ENCODE measurements at regions not wholly inside any gene's neighbourhood (a gene's known extent, or its start where the extent isn't known, plus 50 kb on each side); places are given as distances from the start of the nearest gene placed in this dataset.
"Not testable (repeated sequence)": the region's sequence is repeated elsewhere in the genome, so short reads cannot be mapped to it uniquely, and the experiment has no call there.

DNA sequence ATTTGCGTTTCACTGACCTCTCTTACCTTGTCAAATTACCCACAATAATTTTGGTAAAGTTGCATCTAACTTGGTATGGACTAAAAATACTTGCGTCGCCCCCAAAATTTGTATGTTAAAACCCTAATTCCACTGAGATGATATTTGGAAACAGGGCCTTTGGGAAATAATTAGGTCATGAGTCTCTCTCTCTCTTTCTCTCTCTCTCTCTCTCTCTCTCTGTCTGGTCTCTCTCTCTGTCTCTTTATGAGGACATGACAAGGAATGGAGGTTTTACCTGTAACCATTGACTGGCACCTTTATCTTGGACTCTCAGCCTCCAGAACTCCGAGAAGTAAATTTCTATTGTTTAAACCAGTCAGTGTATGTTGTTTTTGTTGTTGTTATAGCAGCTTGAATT is 111.5 kb upstream of the BDP1 start:
- not testable (repeated sequence) for DNase-seq

DNA sequence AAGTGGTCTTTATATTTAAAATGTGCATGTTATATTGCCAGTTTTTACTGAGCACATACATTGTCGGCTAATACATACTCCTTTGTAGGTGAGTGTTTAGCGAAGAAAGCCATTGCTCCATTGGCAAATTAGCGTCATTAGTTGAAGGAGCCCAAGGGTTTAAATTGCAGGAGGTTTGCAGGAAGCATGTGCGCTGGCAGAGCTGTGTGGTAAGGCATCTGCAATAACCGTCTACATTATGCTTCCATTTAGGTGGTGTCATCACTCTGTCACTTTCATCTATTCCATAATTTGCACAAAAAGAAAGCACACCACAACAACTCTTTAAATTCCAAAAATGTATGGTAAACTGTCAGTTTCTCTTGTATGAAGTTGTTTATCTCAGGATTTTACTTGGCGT is 82.8 kb upstream of the BDP1 start:
- DNase-seq = not testable (repeated sequence)

DNA sequence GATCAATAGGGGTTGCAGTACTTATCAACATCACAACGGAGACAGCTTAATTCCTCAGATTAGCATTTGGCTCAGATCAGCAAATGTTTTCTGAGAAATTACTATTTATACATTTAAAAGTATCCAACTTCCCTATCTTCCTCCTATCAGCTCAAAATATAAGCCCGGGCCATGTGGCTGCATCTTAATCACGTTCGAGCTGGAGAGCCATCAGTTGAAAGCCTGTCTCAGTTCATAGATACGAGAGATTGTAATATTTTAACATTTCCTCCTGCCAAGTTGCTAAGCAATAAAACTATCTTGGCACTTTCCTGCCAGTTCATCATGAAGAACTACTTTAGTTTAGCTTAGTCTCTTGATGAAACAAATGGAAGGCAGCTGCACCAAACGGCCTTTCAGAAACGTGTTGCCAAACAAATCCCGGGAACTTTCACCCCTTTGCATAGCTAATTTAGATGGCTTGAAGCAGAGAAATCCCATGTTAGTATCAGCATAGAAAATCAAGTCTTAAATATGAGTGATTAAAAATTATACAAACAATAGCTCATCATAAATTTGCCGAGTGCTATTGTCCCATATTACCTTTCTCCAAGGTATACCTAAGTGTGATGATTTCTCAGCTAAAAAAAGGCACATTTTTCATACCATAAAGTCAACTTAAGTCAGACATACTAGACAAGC is 82.3 kb upstream of the BDP1 start:
- DNase-seq = not testable (repeated sequence)

DNA sequence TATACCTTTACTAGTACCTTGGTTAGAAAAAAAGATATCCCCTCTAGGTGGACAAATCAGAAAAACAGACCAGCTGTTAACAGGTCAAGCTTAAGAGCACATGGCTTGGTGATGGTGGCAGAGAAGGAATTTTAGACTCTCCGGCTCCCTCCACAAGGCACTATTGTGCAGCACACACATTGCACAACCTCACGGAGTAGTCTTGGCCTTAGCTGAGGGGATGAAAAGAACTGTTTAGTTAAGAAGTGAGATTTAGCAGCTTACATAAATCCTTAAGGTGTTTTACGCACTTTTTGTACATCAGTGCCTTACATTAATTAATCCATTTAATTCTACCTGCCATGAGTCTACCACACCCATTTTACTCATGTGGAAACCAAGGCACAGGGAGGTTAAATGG is 71.2 kb upstream of the BDP1 start:
- not testable (repeated sequence) for DNase-seq

DNA sequence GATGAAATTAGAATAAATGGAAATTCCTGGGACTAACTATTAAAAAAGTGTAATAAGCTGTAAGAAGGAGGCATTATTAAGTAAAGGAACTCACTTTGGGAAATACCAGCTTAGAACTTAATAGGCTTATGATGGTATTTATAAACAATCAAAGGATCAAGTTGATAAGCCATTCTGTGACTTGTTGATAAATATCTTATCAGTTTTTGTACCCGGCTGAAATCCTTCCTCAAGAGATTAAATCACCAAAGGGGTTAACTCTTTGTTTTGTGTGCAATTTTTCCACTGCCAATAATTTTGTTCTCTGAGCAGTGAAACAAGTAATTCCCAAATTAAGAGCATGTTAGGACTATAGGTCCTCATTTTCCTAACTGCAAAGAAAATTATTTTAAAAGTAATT is 70.7 kb upstream of the BDP1 start:
- no peak for DNase-seq

DNA sequence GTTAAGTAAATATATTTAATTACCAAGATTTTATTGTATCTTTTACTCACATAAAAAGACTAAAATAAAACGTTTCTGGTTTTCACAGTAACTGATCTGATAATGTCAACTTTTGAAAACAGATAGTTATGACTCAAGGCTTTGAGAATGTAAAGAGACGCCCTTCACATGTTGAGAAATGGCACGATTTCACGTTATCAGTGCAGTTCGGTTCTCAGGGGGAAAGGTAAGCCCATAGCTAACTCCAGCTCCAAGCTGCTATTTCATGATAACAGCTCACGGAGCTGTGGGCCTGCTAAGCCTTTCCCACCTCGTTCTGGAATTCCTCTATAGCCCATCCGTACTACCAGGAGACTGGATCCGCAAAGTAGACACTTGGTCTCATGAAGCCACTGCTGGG is 70.2 kb upstream of the BDP1 start:
- DNase-seq = not testable (repeated sequence)

DNA sequence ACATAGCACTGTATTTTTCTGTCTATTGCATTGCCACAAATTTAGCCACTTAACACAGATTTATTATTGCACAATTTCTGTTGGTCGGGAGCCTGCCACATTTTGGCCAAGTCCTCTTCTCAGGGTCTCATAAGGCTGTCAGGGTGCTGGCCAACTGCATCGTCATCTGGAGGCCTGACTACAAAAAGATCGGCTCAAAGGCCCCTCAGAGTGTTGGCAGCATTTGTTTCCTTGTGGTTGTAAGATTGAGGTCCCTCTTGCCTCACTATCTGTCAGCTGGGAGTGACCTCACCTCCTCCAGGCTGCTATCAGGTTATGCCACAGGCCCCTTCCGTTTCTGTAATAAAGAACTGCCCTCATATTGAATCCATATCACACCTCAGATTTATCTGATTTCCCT is 67.3 kb upstream of the BDP1 start:
- DNase-seq = peak in 2 of 3 donors; percentile 14 to 21

DNA sequence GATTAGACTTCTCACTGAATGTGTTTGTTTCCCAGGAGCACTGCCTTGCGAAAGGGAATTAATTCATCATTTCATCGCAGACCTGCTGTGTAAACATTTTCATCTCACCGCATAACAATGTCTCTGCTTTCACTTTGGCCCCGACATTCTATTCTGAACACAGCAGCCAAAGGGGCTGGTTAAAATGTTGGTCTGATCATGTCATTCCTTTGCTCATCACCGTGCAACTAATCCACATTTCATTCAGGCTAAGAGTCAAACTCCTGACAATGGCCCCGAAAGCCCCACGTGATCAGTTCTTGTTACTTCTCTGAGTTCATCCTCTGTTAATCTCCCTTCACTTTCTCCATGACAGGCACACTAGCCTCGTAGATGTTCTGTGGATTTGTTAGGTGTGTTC is 57.1 kb upstream of the BDP1 start:
- DNase-seq = not testable (repeated sequence)

DNA sequence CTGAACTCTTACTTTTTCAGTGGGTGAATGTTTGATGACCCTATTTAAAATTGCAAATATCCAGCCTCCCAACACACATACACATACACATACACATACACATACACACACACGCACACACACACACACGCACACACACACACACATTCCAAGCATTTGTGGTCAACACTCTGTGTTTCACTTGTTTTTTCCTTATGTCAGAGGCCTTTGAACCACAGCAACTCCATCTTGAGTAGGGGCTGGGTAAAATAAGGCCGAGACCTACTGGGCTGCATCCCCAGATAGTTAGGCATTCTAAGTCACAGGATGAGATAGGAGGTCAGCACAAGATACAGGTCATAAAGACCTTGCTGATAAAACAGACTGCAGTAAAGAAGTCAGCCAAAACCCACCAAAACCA is 56.6 kb upstream of the BDP1 start:
- not testable (repeated sequence) for DNase-seq

DNA sequence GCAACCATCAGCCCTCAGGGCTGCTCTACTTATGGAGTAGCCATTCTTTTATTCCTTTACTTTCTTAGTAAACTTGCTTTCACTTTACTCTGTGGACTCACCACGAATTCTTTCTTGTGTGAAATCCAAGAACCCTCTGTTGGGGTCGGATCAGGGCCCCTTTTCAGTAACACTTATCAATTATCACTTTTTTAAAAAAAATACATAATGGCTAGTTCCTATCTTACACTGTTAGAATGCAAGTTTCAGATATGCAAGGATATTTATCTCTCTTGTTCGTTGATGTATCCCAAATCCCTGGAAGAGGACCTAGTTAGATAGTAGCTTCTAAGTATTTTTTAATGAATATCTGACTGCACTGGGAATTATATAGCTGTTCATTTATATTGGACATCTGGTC is 56.0 kb upstream of the BDP1 start:
- DNase-seq = not testable (repeated sequence)

DNA sequence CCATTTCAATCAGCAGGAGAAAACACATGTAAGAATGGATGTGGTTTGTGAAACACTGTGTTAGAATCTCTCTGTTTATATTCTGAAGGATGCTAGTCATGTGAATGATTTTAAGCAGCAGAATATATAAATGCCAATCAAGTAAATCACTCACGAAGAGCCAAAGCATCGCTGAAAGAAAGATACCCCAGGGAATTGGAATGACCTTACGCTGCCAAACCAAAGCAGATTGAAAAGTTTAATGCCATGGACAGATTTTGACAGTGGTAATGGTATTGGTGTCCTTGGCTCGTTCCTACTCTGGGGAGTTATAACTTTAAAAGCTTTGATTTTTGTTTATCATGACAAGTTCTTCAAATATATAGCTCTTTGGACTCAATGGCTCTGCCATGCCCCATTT is 54.8 kb upstream of the BDP1 start:
- DNase-seq = not testable (repeated sequence)

DNA sequence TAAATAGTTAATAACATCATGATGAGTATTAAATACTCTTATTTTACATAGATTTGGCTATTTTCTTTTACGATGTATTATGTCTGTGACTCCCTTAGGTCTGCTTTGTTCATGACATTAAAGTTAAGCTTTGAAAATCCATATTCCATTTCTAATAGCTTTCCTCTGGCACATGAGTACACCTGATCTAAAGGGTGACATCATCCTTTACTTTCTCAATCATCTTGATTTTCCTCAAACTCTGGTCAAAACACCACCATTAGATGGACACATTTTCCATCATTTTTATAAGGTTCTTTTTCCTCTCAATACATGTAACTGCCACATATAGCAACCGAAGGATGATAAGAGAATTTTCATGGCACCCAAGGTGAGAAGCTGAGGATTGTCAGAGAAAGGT is 54.3 kb upstream of the BDP1 start:
- not testable (repeated sequence) for DNase-seq

DNA sequence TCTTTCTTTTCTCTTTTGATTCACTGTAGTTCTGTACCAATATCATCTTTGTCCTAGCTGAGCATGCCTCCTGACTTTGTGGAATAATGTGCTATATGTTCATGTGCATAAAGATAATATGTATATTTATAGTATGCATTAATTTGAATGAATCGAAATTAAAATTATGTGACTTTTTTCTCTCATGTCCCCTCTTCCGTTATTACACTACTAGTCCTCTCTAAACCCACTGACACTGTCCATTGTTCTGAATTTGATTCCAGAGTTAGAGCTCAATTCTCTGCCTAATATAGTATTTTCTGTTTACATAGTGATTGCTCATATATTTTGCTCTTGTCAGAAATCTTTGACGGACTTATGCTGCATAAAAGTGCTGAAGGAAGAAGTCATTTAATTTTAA is 53.9 kb upstream of the BDP1 start:
- DNase-seq = not testable (repeated sequence)

DNA sequence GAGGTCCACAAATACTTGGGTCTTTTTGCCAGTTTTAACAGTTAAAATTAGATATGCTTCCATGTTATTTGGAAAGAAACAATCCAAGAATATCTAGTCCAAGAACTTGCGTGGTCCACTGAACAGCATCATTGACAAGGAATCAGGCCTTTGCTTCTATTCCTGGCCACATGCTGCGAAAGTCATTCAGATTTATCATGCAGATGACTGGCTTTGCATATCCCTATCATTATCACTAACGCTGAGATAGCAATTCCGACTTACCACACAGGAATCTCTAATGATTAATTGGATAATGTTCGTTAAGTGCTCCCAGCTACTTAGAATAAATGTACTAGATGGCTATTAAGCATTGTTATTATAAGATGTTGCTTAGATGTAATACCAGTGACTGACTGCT is 51.0 kb upstream of the BDP1 start:
- not testable (repeated sequence) for DNase-seq

DNA sequence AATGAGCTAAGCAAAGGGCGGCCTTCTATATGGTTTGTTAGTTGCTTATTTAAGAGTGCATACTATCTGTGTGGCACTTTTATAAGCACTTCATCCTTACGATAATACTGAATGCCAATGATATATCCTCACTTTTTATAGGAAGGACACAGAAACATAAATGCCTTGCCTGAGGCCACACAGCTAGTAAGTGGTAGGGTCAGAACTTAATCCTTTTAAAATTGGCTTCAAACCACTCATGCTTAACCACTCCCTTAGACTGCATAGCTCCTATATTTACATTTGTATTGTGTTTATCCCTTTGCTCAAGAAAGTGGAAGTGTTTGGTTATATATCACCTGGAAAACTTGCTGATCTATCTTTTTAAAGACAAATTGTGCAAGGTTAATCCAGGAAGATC is 50.5 kb upstream of the BDP1 start:
- DNase-seq = not testable (repeated sequence)

Data from suppressor macrophage treated with lipopolysaccharide for 1 hour (primary cell).